H1 (cell line): ENCODE measurements at regions not wholly inside any gene's neighbourhood (a gene's known extent, or its start where the extent isn't known, plus 50 kb on each side); places are given as distances from the start of the nearest gene placed in this dataset.

Experiments used
- CTCF ChIA-PET: fragments of 300-600 bp; sonication (Branson Sonifier 250); formaldehyde crosslinking; loops from one replicate; lab custom pipeline; 2021; ENCODE audit not compliant: partially characterized antibody; lab: Charles Lee
- POLR2A ChIA-PET: fragments of 300-600 bp; sonication (Branson Sonifier 250); formaldehyde crosslinking; loops from one replicate; lab custom pipeline; 2021; ENCODE audit warnings: inconsistent platforms; ENCODE audit not compliant: partially characterized antibody; lab: Charles Lee
- DNase-seq, 2 experiments: peaks; one replicate each; pipeline versions ENCODE4 v3.0.0 to v3.0.0-alpha.2; 2010 to 2022; ENCODE audit warnings: low spot score in 2 of 2, low read depth in 1 of 2, mixed read lengths in 1 of 2
- FAIRE-seq: peaks from 2 replicates; lab custom pipeline; 2011; peaks lifted over from hg19 to GRCh38; lab: Jason Lieb, UNC
- H2AFZ ChIP-seq: 2 replicates; pipeline ENCODE4 v1.8.1; 2012; ENCODE audit warnings: low read length, inconsistent platforms
- H2AK5ac ChIP-seq: 2 replicates; pipeline ENCODE4 v1.6.1; 2013; ENCODE audit warnings: low read depth, low read length
- H2BK120ac ChIP-seq: replicated peaks from 2 replicates; pipeline ENCODE3; 2013; ENCODE audit warnings: low read depth, low read length, inconsistent platforms
- H2BK12ac ChIP-seq: 2 replicates; pipeline ENCODE4 v1.6.1; 2013; ENCODE audit warnings: low read depth, low read length
- H2BK15ac ChIP-seq: 2 replicates; pipeline ENCODE4 v1.6.1; 2013; ENCODE audit warnings: low read length
- H2BK20ac ChIP-seq: 2 replicates; pipeline ENCODE4 v1.6.1; 2013; ENCODE audit warnings: low read length
- H2BK5ac ChIP-seq: 2 replicates; pipeline ENCODE4 v1.6.1; 2013; ENCODE audit warnings: low read depth, low read length
- H3K14ac ChIP-seq: 2 replicates; pipeline ENCODE4 v1.6.1; 2013; ENCODE audit warnings: inconsistent platforms; ENCODE audit not compliant: insufficient read length
- H3K18ac ChIP-seq: 2 replicates; pipeline ENCODE4 v1.6.1; 2013; ENCODE audit warnings: low read length; ENCODE audit errors: extremely low read depth
- H3K23ac ChIP-seq: 2 replicates; pipeline ENCODE4 v1.6.1; 2013; ENCODE audit warnings: inconsistent platforms; ENCODE audit not compliant: insufficient read length
- H3K23me2 ChIP-seq: 2 replicates; pipeline ENCODE4 v1.6.1; 2013; ENCODE audit warnings: low read depth, low read length
- H3K27ac ChIP-seq: 2 replicates; pipeline ENCODE4 v1.6.1; 2011; ENCODE audit warnings: low read depth, low read length, inconsistent platforms
- H3K27me3 ChIP-seq, 4 experiments: replicated peaks in 1 of 4; 1 replicate in 1 of 4; 2 replicates in 3 of 4; pipeline versions ENCODE4 v1.6.1 to v1.8.1; 2011 to 2013; ENCODE audit warnings: low read length in 3 of 4, mild to moderate bottlenecking in 3 of 4, inconsistent platforms in 2 of 4, mixed read lengths in 2 of 4, moderate library complexity in 1 of 4; ENCODE audit not compliant: control insufficient read depth in 3 of 4, insufficient read depth in 3 of 4; ENCODE audit errors: extremely low read depth in 1 of 4
- H3K36me3 ChIP-seq, 4 experiments: 2 replicates each; pipeline versions ENCODE4 v1.6.1 to v1.8.1; 2011 to 2013; ENCODE audit warnings: mild to moderate bottlenecking in 4 of 4, low read length in 3 of 4, moderate library complexity in 2 of 4, control low read depth in 1 of 4, inconsistent platforms in 1 of 4; ENCODE audit not compliant: insufficient read depth in 4 of 4, control insufficient read depth in 2 of 4
- H3K4ac ChIP-seq: replicated peaks from 2 replicates; pipeline ENCODE3; 2013; ENCODE audit warnings: low read length, low read depth, mixed read lengths, inconsistent platforms; ENCODE audit not compliant: insufficient read length
- H3K4me1 ChIP-seq, 4 experiments: replicated peaks in 1 of 4; 1 replicate in 1 of 4; 2 replicates in 3 of 4; pipeline versions ENCODE4 v1.6.1 to v1.8.1; 2011 to 2013; ENCODE audit warnings: low read length in 3 of 4, inconsistent platforms in 2 of 4, mixed read lengths in 1 of 4; ENCODE audit not compliant: insufficient read depth in 4 of 4, control insufficient read depth in 3 of 4
- H3K4me2 ChIP-seq, 2 experiments: 2 replicates each; pipeline versions ENCODE4 v1.6.1 to v1.8.1; 2011 to 2013; ENCODE audit warnings: low read depth in 2 of 2, low read length in 2 of 2, control low read depth in 1 of 2, inconsistent platforms in 1 of 2, mild to moderate bottlenecking in 1 of 2; ENCODE audit not compliant: insufficient read depth in 1 of 2
- H3K4me3 ChIP-seq, 4 experiments: fragments of 200-600, 300-600 bp in 1 of 4; sonication (generic), shearing (Covaris generic), sonication (Bioruptor Twin) in 1 of 4; 2 replicates each; pipeline versions ENCODE4 v1.5.1 to v1.8.1; 2011 to 2016; ENCODE audit warnings: low read length in 4 of 4, low read depth in 3 of 4, control low read depth in 2 of 4, inconsistent platforms in 2 of 4, mild to moderate bottlenecking in 2 of 4, mixed read lengths in 1 of 4, moderate library complexity in 1 of 4; ENCODE audit not compliant: insufficient read depth in 2 of 4; ENCODE audit errors: extremely low read depth in 1 of 4
- H3K56ac ChIP-seq: replicated peaks from 2 replicates; pipeline ENCODE3; 2013; ENCODE audit warnings: low read depth, mild to moderate bottlenecking, mixed read lengths, low read length, inconsistent platforms; ENCODE audit not compliant: insufficient read length
- H3K79me1 ChIP-seq: 2 replicates; pipeline ENCODE4 v1.6.1; 2013; ENCODE audit warnings: low read depth, low read length, control low read depth
- H3K79me2 ChIP-seq, 2 experiments: 2 replicates each; pipeline versions ENCODE4 v1.6.1 to v1.8.1; 2012 to 2013; ENCODE audit warnings: low read length in 2 of 2, mild to moderate bottlenecking in 2 of 2, inconsistent platforms in 1 of 2; ENCODE audit not compliant: insufficient read depth in 2 of 2, control insufficient read depth in 1 of 2
- H3K9ac ChIP-seq, 4 experiments: replicated peaks in 1 of 4; 1 replicate in 1 of 4; 2 replicates in 3 of 4; pipeline versions ENCODE4 v1.6.1 to v1.8.1; 2011 to 2013; ENCODE audit warnings: low read depth in 3 of 4, low read length in 3 of 4, control low read depth in 2 of 4, mild to moderate bottlenecking in 2 of 4, moderate library complexity in 2 of 4, inconsistent platforms in 1 of 4; ENCODE audit errors: extremely low read depth in 1 of 4
- H3K9me3 ChIP-seq, 2 experiments: 2 replicates each; pipeline versions ENCODE4 v1.6.1 to v1.8.1; 2012 to 2013; ENCODE audit warnings: mild to moderate bottlenecking in 2 of 2, moderate library complexity in 2 of 2, control low read depth in 1 of 2, inconsistent platforms in 1 of 2, low read depth in 1 of 2, low read length in 1 of 2, mixed read lengths in 1 of 2; ENCODE audit not compliant: insufficient read depth in 2 of 2
- H4K20me1 ChIP-seq, 2 experiments: replicated peaks in 1 of 2; 2 replicates each; pipeline versions ENCODE3 to v1.8.1; 2011 to 2013; ENCODE audit warnings: inconsistent platforms in 2 of 2, low read length in 2 of 2, mild to moderate bottlenecking in 1 of 2; ENCODE audit not compliant: insufficient read depth in 2 of 2, control insufficient read depth in 1 of 2
- H4K5ac ChIP-seq: 2 replicates; pipeline ENCODE4 v1.6.1; 2013; ENCODE audit warnings: low read length, low read depth, mixed read lengths, inconsistent platforms; ENCODE audit not compliant: insufficient read length
- H4K8ac ChIP-seq: 2 replicates; pipeline ENCODE4 v1.8.0; 2013; ENCODE audit warnings: mild to moderate bottlenecking, moderate library complexity, low read length, inconsistent platforms; ENCODE audit not compliant: insufficient read depth; ENCODE audit errors: extremely low read depth
- H4K91ac ChIP-seq: replicated peaks from 2 replicates; pipeline ENCODE3; 2013; ENCODE audit warnings: low read length, mixed read lengths, inconsistent platforms; ENCODE audit not compliant: insufficient read length
- ATF2 ChIP-seq: IDR thresholded peaks from 2 replicates; pipeline ENCODE4 v1.6.1; 2012; ENCODE audit warnings: low read length, inconsistent platforms
- BRCA1 ChIP-seq: IDR thresholded peaks from 2 replicates; pipeline ENCODE4 v1.6.1; 2012; ENCODE audit warnings: low read depth, low read length, improper control_type of control experiment
- CREB1 ChIP-seq: IDR thresholded peaks from 2 replicates; pipeline ENCODE4 v1.6.1; 2012; ENCODE audit warnings: inconsistent platforms
- CTBP2 ChIP-seq: IDR thresholded peaks from 2 replicates; pipeline ENCODE4 v1.7.0; 2011; ENCODE audit warnings: borderline replicate concordance, mild to moderate bottlenecking, moderate library complexity, mixed read lengths, low read length; ENCODE audit not compliant: insufficient read depth, insufficient read length
- GTF2F1 ChIP-seq: IDR thresholded peaks from 2 replicates; pipeline ENCODE4 v1.6.1; 2012; ENCODE audit warnings: low read depth, low read length, improper control_type of control experiment, borderline replicate concordance
- JUND ChIP-seq: IDR thresholded peaks from 2 replicates; pipeline ENCODE4 v1.6.1; 2011; ENCODE audit warnings: mild to moderate bottlenecking, improper control_type of control experiment, low read length
- KDM1A ChIP-seq: fragments of 200-600, 300-600 bp; sonication (generic); IDR thresholded peaks from 2 replicates; pipeline ENCODE4 v1.7.1; 2016; ENCODE audit warnings: mild to moderate bottlenecking, low read length, borderline replicate concordance
- MAFK ChIP-seq: IDR thresholded peaks from 2 replicates; pipeline ENCODE4 v1.6.1; 2012; ENCODE audit warnings: low read depth, mild to moderate bottlenecking, improper control_type of control experiment, low read length
- RAD21 ChIP-seq, 2 experiments: IDR thresholded peaks in 1 of 2; conservative IDR thresholded peaks in 1 of 2; 2 replicates each; pipeline ENCODE4 v1.6.1; 2011; ENCODE audit warnings: low read depth in 2 of 2, low read length in 2 of 2, improper control_type of control experiment in 1 of 2, inconsistent platforms in 1 of 2, mild to moderate bottlenecking in 1 of 2, moderate library complexity in 1 of 2
- SIN3A ChIP-seq, 2 experiments: IDR thresholded peaks in 1 of 2; conservative IDR thresholded peaks in 1 of 2; 2 replicates each; pipeline ENCODE4 v1.6.1; 2011 to 2012; ENCODE audit warnings: low read length in 2 of 2, improper control_type of control experiment in 1 of 2, low read depth in 1 of 2, mild to moderate bottlenecking in 1 of 2
- SIRT6 ChIP-seq: IDR thresholded peaks from one replicate; pipeline ENCODE4 v1.7.1; 2012; ENCODE audit warnings: low read length, inconsistent platforms
- SIX5 ChIP-seq: IDR thresholded peaks from 2 replicates; pipeline ENCODE4 v1.6.1; 2011; ENCODE audit warnings: mild to moderate bottlenecking, low read depth, low read length
- WGBS, 2 experiments: shearing (Covaris generic) in 1 of 2; methylation state at CpG; one replicate each; pipeline versions ENCODE4 v1.1.6 to v1.1.7; 2013 to 2015; ENCODE audit warnings: low lambda C conversion rate in 2 of 2, mixed read lengths in 2 of 2, inconsistent platforms in 1 of 2, low coverage in 1 of 2, missing lambda C conversion rate in 1 of 2; ENCODE audit not compliant: insufficient replicate concordance in 2 of 2, insufficient coverage in 1 of 2, insufficient read length in 1 of 2; ENCODE audit errors: extremely low coverage in 1 of 2, missing lambda C conversion rate in 1 of 2; 5-methylcytosine and 5-hydroxymethylcytosine counted together

GRCh38 chr7:79553811-79554555 lies 100.5 kb upstream of the MAGI2 start:
- no peak overlapping the region for H2BK5ac ChIP-seq
- no peak overlapping the region for H3K56ac ChIP-seq
- no peak overlapping the region for H3K4me2 ChIP-seq
- H3K27ac ChIP-seq: no peak overlapping the region
- H3K9ac ChIP-seq: no peak overlapping the region
- no peaks in the 10 kb centered on the region for H3K79me1 ChIP-seq
- CTCF ChIA-PET: no interaction called here
- H3K79me2 ChIP-seq: no peaks in the 10 kb centered on the region
- H2BK12ac ChIP-seq: no peak overlapping the region
- DNase-seq: no peak
- no peaks in the 10 kb centered on the region for H3K4me1 ChIP-seq
- no peaks in the 10 kb centered on the region for H4K20me1 ChIP-seq
- no peak overlapping the region for H4K5ac ChIP-seq
- H3K9me3 ChIP-seq: no peaks in the 10 kb centered on the region
- no peak overlapping the region for H4K8ac ChIP-seq
- H2BK20ac ChIP-seq: no peak overlapping the region
- no peak overlapping the region for H3K18ac ChIP-seq
- no peak overlapping the region for H3K4ac ChIP-seq
- no peaks in the 10 kb centered on the region for H3K36me3 ChIP-seq
- H3K23ac ChIP-seq: no peak overlapping the region
- no peaks in the 10 kb centered on the region for H3K27me3 ChIP-seq
- no peak overlapping the region for H3K4me3 ChIP-seq
- POLR2A ChIA-PET: no interaction called here
- no peak overlapping the region for H2BK15ac ChIP-seq
- no peak overlapping the region for H3K14ac ChIP-seq
- 0 out of 2 replicates have a peak overlapping the region, but pooled peaks have one; percentile 12 for H2AFZ ChIP-seq
- H2BK120ac ChIP-seq: no peak overlapping the region
- no peak overlapping the region for H2AK5ac ChIP-seq
- no peak for FAIRE-seq
- no peak overlapping the region for H4K91ac ChIP-seq
- 93% methylated on average over 6 of the region's 6 CpGs; no CpG with 5 or more reads in 1 of the 2 experiments for WGBS, 2 experiments
- H3K23me2 ChIP-seq: no peaks in the 10 kb centered on the region
- TF ChIP-seq SIRT6: no peak
- no peak for TF ChIP-seq CTBP2
- no peak for TF ChIP-seq GTF2F1
- no peak for TF ChIP-seq KDM1A
- TF ChIP-seq ATF2: no peak
- no peak for TF ChIP-seq MAFK
- no peak for TF ChIP-seq SIX5
- TF ChIP-seq SIN3A (conservative IDR thresholded peaks at IDR 0.05 in 1 of 2, IDR thresholded peaks at IDR 0.05 in 1 of 2; ENCODE audit: low read depth in 1 of 2, low read length in 2 of 2): no peak
- TF ChIP-seq JUND: no peak
- no peak for TF ChIP-seq CREB1
- no peak for TF ChIP-seq BRCA1
- TF ChIP-seq RAD21 (IDR thresholded peaks at IDR 0.05 in 1 of 2, conservative IDR thresholded peaks at IDR 0.05 in 1 of 2; ENCODE audit: low read depth in 2 of 2, low read length in 2 of 2): no peak
